Activated CD4-positive, CD25-positive, alpha-beta regulatory T cell treated with anti-CD3 and anti-CD28 coated beads, Interleukin-2, amount 50 U/mL, for 16 hours (primary cell): ENCODE measurements at regions not wholly inside any gene's neighbourhood (a gene's known extent, or its start where the extent isn't known, plus 50 kb on each side); places are given as distances from the start of the nearest gene placed in this dataset.

Experiments
- DNase-seq: peaks from one replicate; pipeline ENCODE4 v3.0.0-alpha.2; 2020; ENCODE audit warnings: low read depth, low spot score

DNA sequence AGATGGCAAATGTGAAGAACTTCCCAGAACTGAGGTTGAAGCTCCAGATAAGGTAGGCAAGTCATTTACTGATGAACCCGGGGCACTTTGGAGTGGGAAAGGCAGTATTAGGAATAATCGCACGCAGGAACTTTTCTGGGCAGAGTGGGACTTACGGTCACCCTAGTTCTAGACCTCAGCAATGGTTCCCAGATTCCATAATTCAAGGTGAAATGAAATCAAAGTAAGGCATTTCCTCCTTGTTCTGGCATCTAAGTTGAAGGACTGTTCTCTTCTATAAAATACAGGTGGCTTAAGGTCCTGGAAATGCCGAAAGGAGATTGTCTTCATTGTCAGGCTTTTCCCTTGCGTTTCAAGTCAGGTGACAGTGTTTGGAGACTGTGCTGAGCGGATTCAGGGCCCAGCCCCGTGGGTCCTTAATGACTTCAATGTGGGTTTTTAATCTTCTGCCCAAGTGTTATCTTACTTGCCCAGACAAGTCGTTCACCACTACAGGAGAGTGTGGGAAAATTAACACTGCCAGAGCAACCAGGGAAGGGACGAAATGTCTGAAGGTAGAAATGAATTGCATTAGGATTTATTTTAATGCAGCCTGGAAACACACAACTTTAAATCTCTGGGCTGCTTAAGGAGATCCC lies 52.1 kb upstream of the STOX2 start:
- no peak for DNase-seq

- DNase-seq, result no peak
These were observed 51.6 kb upstream of the STOX2 start for GRCh38 chr4:183853548-183853940.
